Smooth muscle cell (in vitro differentiated cells): ENCODE measurements at regions not wholly inside any gene's neighbourhood (a gene's known extent, or its start where the extent isn't known, plus 50 kb on each side); places are given as distances from the start of the nearest gene placed in this dataset.

Experiments
- DNase-seq: peaks from one replicate; lab custom pipeline; 2025; ENCODE audit not compliant: unreplicated experiment; lab: John Stamatoyannopoulos, UW
- H2AFZ ChIP-seq: fragments of 200-600 bp; sonication (generic); 2 replicates; pipeline ENCODE4 v1.6.0; 2016; ENCODE audit warnings: antibody characterized with exemption, low read depth, mild to moderate bottlenecking
- H3F3A ChIP-seq: fragments of 200-600 bp; sonication (generic); 2 replicates; pipeline ENCODE4 v1.6.0; 2017; ENCODE audit warnings: antibody characterized with exemption, low read depth
- H3K27ac ChIP-seq: fragments of 200-600 bp; sonication (generic); 2 replicates; pipeline ENCODE4 v1.5.1; 2016; ENCODE audit warnings: low read depth, mild to moderate bottlenecking
- H3K27me3 ChIP-seq: fragments of 200-600 bp; sonication (generic); 2 replicates; pipeline ENCODE4 v1.6.1; 2016; ENCODE audit warnings: low read depth, mild to moderate bottlenecking
- H3K36me3 ChIP-seq: fragments of 200-600 bp; sonication (generic); 2 replicates; pipeline ENCODE4 v1.5.1; 2016; ENCODE audit warnings: low read depth
- H3K4me1 ChIP-seq: fragments of 200-600 bp; sonication (generic); 2 replicates; pipeline ENCODE4 v1.5.1; 2016; ENCODE audit warnings: low read depth
- H3K4me2 ChIP-seq: fragments of 200-600 bp; sonication (generic); 2 replicates; pipeline ENCODE4 v1.6.0; 2016; ENCODE audit warnings: mild to moderate bottlenecking
- H3K4me3 ChIP-seq: fragments of 200-600 bp; sonication (generic); 2 replicates; pipeline ENCODE4 v1.5.1; 2016; ENCODE audit warnings: mild to moderate bottlenecking
- H3K79me2 ChIP-seq: fragments of 200-600 bp; sonication (generic); 2 replicates; pipeline ENCODE4 v1.6.0; 2016; ENCODE audit warnings: low read depth, mild to moderate bottlenecking
- H3K9ac ChIP-seq: fragments of 200-600 bp; sonication (generic); 2 replicates; pipeline ENCODE4 v1.6.0; 2016; ENCODE audit warnings: low read depth
- H3K9me3 ChIP-seq: fragments of 200-600 bp; sonication (generic); replicated peaks from 2 replicates; pipeline ENCODE4 v1.5.1; 2016; ENCODE audit warnings: low read depth
- H4K20me1 ChIP-seq: fragments of 200-600 bp; sonication (generic); 2 replicates; pipeline ENCODE4 v1.6.0; 2016; ENCODE audit warnings: low read depth
- CTCF ChIP-seq: fragments of 200-600 bp; sonication (generic); IDR thresholded peaks from 2 replicates; pipeline ENCODE4 v1.5.1; 2017; ENCODE audit warnings: borderline replicate concordance, mild to moderate bottlenecking, antibody characterized with exemption; ENCODE audit not compliant: insufficient read depth, poor library complexity, severe bottlenecking
- WGBS: methylation state at CpG from one replicate; pipeline ENCODE4 v1.1.7; 2016; ENCODE audit warnings: low lambda C conversion rate; 5-methylcytosine and 5-hydroxymethylcytosine counted together

- no peak for DNase-seq
- Histone ChIP-seq H3K9ac (no peak overlapping the region), H3K27me3 (no peaks in the 10 kb centered on the region), H2AFZ (peak overlapping the region; percentile 76), H3K4me1 (no peaks in the 10 kb centered on the region), H3K79me2 (no peaks in the 10 kb centered on the region), H3K27ac (no peak overlapping the region), H3K4me2 (peak overlapping the region; percentile 33), H3F3A (no peaks in the 10 kb centered on the region), H4K20me1 (no peaks in the 10 kb centered on the region), H3K9me3 (no peaks in the 10 kb centered on the region), H3K4me3 (no peak overlapping the region), H3K36me3 (no peaks in the 10 kb centered on the region)
- TF ChIP-seq CTCF, result peak; percentile 37
- 61% methylated on average over 5 of the region's 5 CpGs for WGBS
Measured at GRCh38 chr18:41378598-41378997, 576.4 kb upstream of the PIK3C3 start.

- Histone ChIP-seq H3K4me1 (no peaks in the 10 kb centered on the region), H3K4me3 (no peak overlapping the region), H2AFZ (no peak overlapping the region), H3K9me3 (no peaks in the 10 kb centered on the region), H3K9ac (no peak overlapping the region), H3K36me3 (no peaks in the 10 kb centered on the region), H4K20me1 (no peaks in the 10 kb centered on the region), H3K79me2 (no peaks in the 10 kb centered on the region), H3K27ac (no peak overlapping the region), H3K27me3 (no peaks in the 10 kb centered on the region), H3K4me2 (no peak overlapping the region), H3F3A (no peaks in the 10 kb centered on the region)
- TF ChIP-seq CTCF, result no peak
- DNase-seq, result no peak
Measured at GRCh38 chr18:41373612-41374011, 581.4 kb upstream of the PIK3C3 start.

- Histone ChIP-seq H3F3A (no peaks in the 10 kb centered on the region), H4K20me1 (no peaks in the 10 kb centered on the region), H3K4me1 (no peaks in the 10 kb centered on the region), H3K9me3 (no peaks in the 10 kb centered on the region), H3K36me3 (no peaks in the 10 kb centered on the region), H2AFZ (peak overlapping the region; percentile 15), H3K9ac (no peak overlapping the region), H3K79me2 (no peaks in the 10 kb centered on the region), H3K27ac (no peak overlapping the region), H3K4me2 (peak overlapping the region; percentile 45), H3K4me3 (peak overlapping the region; percentile 1), H3K27me3 (no peaks in the 10 kb centered on the region)
- WGBS, result 67% methylated on average over 10 of the region's 10 CpGs
- TF ChIP-seq CTCF, result no peak
- DNase-seq, result no peak
Measured at GRCh38 chr18:41372046-41372665, 582.9 kb upstream of the PIK3C3 start.
